ENCODE measurements at regions not wholly inside any gene's neighbourhood (a gene's known extent, or its start where the extent isn't known, plus 50 kb on each side); places are given as distances from the start of the nearest gene placed in this dataset.

GRCh38 chr20:22430154-22430745 is 154.1 kb downstream of the FOXA2 start:
- DNase-seq = no peak

- DNase-seq = no peak
Observed at GRCh38 chr20:22429175-22430153, 154.9 kb downstream of the FOXA2 start.

- no peak for DNase-seq
Observed at GRCh38 chr20:22428051-22428450, 156.3 kb downstream of the FOXA2 start.

GRCh38 chr20:22426772-22427171 is 157.6 kb downstream of the FOXA2 start:
- no peak for DNase-seq

GRCh38 chr20:22425344-22426295 is 158.8 kb downstream of the FOXA2 start:
- no peak for DNase-seq

- DNase-seq = no peak
Observed at GRCh38 chr20:22423190-22423832, 161.1 kb downstream of the FOXA2 start.

- no peak for DNase-seq
Observed at GRCh38 chr20:22420116-22420598, 164.2 kb downstream of the FOXA2 start.

GRCh38 chr20:22418738-22419137 is 165.6 kb downstream of the FOXA2 start:
- no peak for DNase-seq

GRCh38 chr20:22414305-22414742 is 170.0 kb downstream of the FOXA2 start:
- DNase-seq = no peak

- no peak for DNase-seq
Observed at GRCh38 chr20:22412977-22413868, 171.1 kb downstream of the FOXA2 start.

- DNase-seq = no peak
Observed at GRCh38 chr20:22411627-22412450, 172.5 kb downstream of the FOXA2 start.

- DNase-seq = no peak
Observed at GRCh38 chr20:22411286-22411626, 173.1 kb downstream of the FOXA2 start.

GRCh38 chr20:22410556-22411130 is 173.7 kb downstream of the FOXA2 start:
- no peak for DNase-seq

- no peak for DNase-seq
Observed at GRCh38 chr20:22408521-22409402, 175.6 kb downstream of the FOXA2 start.

- DNase-seq = no peak
Observed at GRCh38 chr20:22407237-22408193, 176.9 kb downstream of the FOXA2 start.

- no peak for DNase-seq
Observed at GRCh38 chr20:22404419-22405170, 179.8 kb downstream of the FOXA2 start.
